Gastrocnemius medialis (tissue), 4 donors: ENCODE measurements at regions not wholly inside any gene's neighbourhood (a gene's known extent, or its start where the extent isn't known, plus 50 kb on each side); places are given as distances from the start of the nearest gene placed in this dataset.

ENCODE experiments used
- ATAC-seq, 2 donors: fragments of 150-250 bp; one replicate each; pipeline ENCODE4 v1.9.1; 2016
- DNase-seq, 2 donors: peaks; one replicate each; pipeline ENCODE4 v3.0.0-alpha.2; 2019
- H3K27ac ChIP-seq, 4 donors: fragments of 200-600 bp; sonication (generic); 1 replicate in 1 of 4; 2 replicates in 3 of 4; pipeline ENCODE4 v1.5.1; 2016 to 2018; ENCODE audit warnings: mild to moderate bottlenecking in 2 of 4, moderate library complexity in 1 of 4
- H3K27me3 ChIP-seq, 3 donors: fragments of 200-600 bp; sonication (generic) in 2 of 3; 1 replicate in 1 of 3; 2 replicates in 2 of 3; pipeline versions ENCODE4 v1.5.1 to v1.6.0; 2016 to 2019; ENCODE audit warnings: mild to moderate bottlenecking in 1 of 3, moderate library complexity in 1 of 3
- H3K36me3 ChIP-seq, 2 donors: fragments of 200-600 bp; sonication (generic) in 1 of 2; one replicate each; pipeline ENCODE4 v1.5.1; 2017 to 2018
- H3K4me1 ChIP-seq, 2 donors: fragments of 200-600 bp; sonication (generic) in 1 of 2; one replicate each; pipeline ENCODE4 v1.5.1; 2016 to 2017; ENCODE audit warnings: mild to moderate bottlenecking in 2 of 2
- H3K4me3 ChIP-seq, 4 donors: fragments of 200-600 bp; sonication (generic) in 3 of 4; 1 replicate in 1 of 4; 2 replicates in 3 of 4; pipeline ENCODE4 v1.5.1; 2016 to 2019; ENCODE audit warnings: mild to moderate bottlenecking in 2 of 4
- H3K9me3 ChIP-seq, 3 donors: fragments of 200-600 bp; sonication (generic) in 2 of 3; 1 replicate in 1 of 3; 2 replicates in 2 of 3; pipeline ENCODE4 v1.5.1; 2016 to 2019
- POLR2A ChIP-seq, 2 donors: fragments of 450-650 bp; IDR thresholded peaks; one replicate each; pipeline ENCODE4 v1.6.1; 2017; ENCODE audit warnings: antibody characterized with exemption in 2 of 2, mild to moderate bottlenecking in 2 of 2, moderate library complexity in 2 of 2
- in situ Hi-C, 4 donors: fragments of 200-750 bp; cut with MboI; loops; one replicate each; pipeline versions ENCODE4 v1.15.0 to v1.8.0; 2017; ENCODE audit warnings: low sequenced_read_pairs in 4 of 4
- intact Hi-C: fragments of 100-400 bp; cut with DNase I; formaldehyde crosslinking; loops from one replicate; pipeline ENCODE4 v1.15.1; 2023; ENCODE audit warnings: low total_unique reads
- TF ChIP-seq, protein P1 (sequence below), 5 experiments: fragments of 450-650 bp in 3 of 5; fragments of 200-600 bp in 2 of 5; sonication (generic) in 2 of 5; IDR thresholded peaks in 4 of 5; conservative IDR thresholded peaks in 1 of 5; 1 replicate in 4 of 5; 2 replicates in 1 of 5; pipeline ENCODE4 v1.5.1; 2016 to 2019; ENCODE audit warnings: antibody characterized with exemption in 5 of 5, mild to moderate bottlenecking in 3 of 5, moderate library complexity in 3 of 5

DNA sequence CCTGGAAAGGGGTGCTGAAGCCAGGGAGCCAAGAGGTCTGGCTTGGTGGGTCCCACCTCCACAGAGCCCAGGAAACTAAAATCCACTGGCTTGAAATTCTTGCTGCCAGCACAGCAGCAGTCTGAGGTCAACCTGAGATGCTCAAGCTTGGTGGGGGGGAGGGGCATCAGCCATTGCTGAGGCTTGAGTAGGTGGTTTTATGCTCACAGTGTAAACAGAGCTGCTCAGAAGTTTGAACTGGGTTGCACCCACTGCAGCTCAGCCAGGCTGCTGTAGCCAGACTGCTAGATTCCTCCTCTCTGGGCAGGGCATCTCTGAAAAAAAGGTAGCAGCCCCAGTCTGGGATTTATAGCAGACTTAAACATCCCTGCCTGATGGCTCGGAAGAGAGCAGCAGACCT lies 55.5 kb upstream of the FBXL17 start:
- no peak overlapping the region for H3K4me3 ChIP-seq
- no peaks in the 10 kb centered on the region for H3K27me3 ChIP-seq
- intact Hi-C loops: no loop called here
- no peak for TF ChIP-seq POLR2A (IDR thresholded peaks at IDR 0.05)
- TF ChIP-seq, protein P1, sequence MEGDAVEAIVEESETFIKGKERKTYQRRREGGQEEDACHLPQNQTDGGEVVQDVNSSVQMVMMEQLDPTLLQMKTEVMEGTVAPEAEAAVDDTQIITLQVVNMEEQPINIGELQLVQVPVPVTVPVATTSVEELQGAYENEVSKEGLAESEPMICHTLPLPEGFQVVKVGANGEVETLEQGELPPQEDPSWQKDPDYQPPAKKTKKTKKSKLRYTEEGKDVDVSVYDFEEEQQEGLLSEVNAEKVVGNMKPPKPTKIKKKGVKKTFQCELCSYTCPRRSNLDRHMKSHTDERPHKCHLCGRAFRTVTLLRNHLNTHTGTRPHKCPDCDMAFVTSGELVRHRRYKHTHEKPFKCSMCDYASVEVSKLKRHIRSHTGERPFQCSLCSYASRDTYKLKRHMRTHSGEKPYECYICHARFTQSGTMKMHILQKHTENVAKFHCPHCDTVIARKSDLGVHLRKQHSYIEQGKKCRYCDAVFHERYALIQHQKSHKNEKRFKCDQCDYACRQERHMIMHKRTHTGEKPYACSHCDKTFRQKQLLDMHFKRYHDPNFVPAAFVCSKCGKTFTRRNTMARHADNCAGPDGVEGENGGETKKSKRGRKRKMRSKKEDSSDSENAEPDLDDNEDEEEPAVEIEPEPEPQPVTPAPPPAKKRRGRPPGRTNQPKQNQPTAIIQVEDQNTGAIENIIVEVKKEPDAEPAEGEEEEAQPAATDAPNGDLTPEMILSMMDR (IDR thresholded peaks at IDR 0.05 in 4 of 5, conservative IDR thresholded peaks at IDR 0.05 in 1 of 5): no peak
- ATAC-seq (no peak), DNase-seq (no peak)
- H3K9me3 ChIP-seq: no peaks in the 10 kb centered on the region
- no peak overlapping the region for H3K27ac ChIP-seq
- H3K4me1 ChIP-seq: no peaks in the 10 kb centered on the region
- in situ Hi-C loops: no loop called here
- H3K36me3 ChIP-seq: no peaks in the 10 kb centered on the region

DNA sequence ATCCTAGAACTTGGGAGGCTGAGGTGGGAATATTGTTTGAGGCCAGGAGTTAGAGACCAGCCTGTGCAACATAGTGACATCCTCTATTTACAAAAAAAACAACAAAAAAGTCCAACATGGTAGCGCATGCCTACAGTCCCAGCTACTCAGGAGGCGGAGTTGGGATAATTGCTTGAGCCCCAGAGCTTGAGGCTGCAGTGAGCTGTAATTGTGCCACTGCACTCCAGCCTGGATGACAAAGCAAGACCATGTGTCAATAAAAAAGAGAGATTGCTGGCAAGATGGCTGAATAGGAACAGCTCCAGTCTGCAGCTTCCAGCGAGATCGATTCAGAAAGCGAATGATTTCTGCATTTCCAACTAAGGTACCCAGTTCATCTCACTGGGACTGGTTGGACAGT lies 54.8 kb upstream of the FBXL17 start:
- ATAC-seq: no peak
- intact Hi-C loops: no loop called here

GRCh38 chr5:108433600-108433999 lies 51.7 kb upstream of the FBXL17 start:
- TF ChIP-seq POLR2A (IDR thresholded peaks at IDR 0.05): no peak
- TF ChIP-seq, protein P1 (IDR thresholded peaks at IDR 0.05 in 4 of 5, conservative IDR thresholded peaks at IDR 0.05 in 1 of 5): no peak
- Histone ChIP-seq H3K27me3 (no peaks in the 10 kb centered on the region), H3K27ac (no peak overlapping the region), H3K36me3 (no peaks in the 10 kb centered on the region), H3K9me3 (no peaks in the 10 kb centered on the region), H3K4me3 (no peak overlapping the region), H3K4me1 (no peaks in the 10 kb centered on the region)
- ATAC-seq: no peak
- intact Hi-C loops (no loop called here), in situ Hi-C loops (no loop called here)
- DNase-seq: no peak

More for the DNA sequence above, 54.8 kb upstream of the FBXL17 start:
- in situ Hi-C loops: no loop called here
- DNase-seq: no peak
- Histone ChIP-seq H3K4me1 (no peaks in the 10 kb centered on the region), H3K27ac (no peak overlapping the region), H3K4me3 (no peak overlapping the region), H3K9me3 (no peaks in the 10 kb centered on the region), H3K36me3 (no peaks in the 10 kb centered on the region), H3K27me3 (no peaks in the 10 kb centered on the region)
- TF ChIP-seq, protein P1 (IDR thresholded peaks at IDR 0.05 in 4 of 5, conservative IDR thresholded peaks at IDR 0.05 in 1 of 5): no peak
- no peak for TF ChIP-seq POLR2A (IDR thresholded peaks at IDR 0.05)

- no peak for ATAC-seq
- intact Hi-C loops: no loop called here
Observed at GRCh38 chr5:108432024-108432423, 50.1 kb upstream of the FBXL17 start.

More at GRCh38 chr5:108432024-108432423, 50.1 kb upstream of the FBXL17 start:
- no peaks in the 10 kb centered on the region for H3K27me3 ChIP-seq
- no peaks in the 10 kb centered on the region for H3K4me1 ChIP-seq
- in situ Hi-C loops: no loop called here
- no peaks in the 10 kb centered on the region for H3K9me3 ChIP-seq
- no peak overlapping the region for H3K4me3 ChIP-seq
- TF ChIP-seq POLR2A (IDR thresholded peaks at IDR 0.05): no peak
- TF ChIP-seq, protein P1 (IDR thresholded peaks at IDR 0.05 in 4 of 5, conservative IDR thresholded peaks at IDR 0.05 in 1 of 5): no peak
- H3K36me3 ChIP-seq: no peaks in the 10 kb centered on the region
- no peak overlapping the region for H3K27ac ChIP-seq
- DNase-seq: no peak
